ENCODE measurements at regions not wholly inside any gene's neighbourhood (a gene's known extent, or its start where the extent isn't known, plus 50 kb on each side); places are given as distances from the start of the nearest gene placed in this dataset.

GRCh38 chr10:10865303-10865702 is 152.4 kb upstream of the CELF2 start:
- DNase-seq, result no peak

GRCh38 chr10:10865913-10866312 is 151.8 kb upstream of the CELF2 start:
- no peak for DNase-seq

GRCh38 chr10:10869592-10869991 is 148.1 kb upstream of the CELF2 start:
- no peak for DNase-seq

- DNase-seq, result no peak
Observed at GRCh38 chr10:10870523-10871241, 147.0 kb upstream of the CELF2 start.

GRCh38 chr10:10871352-10871751 is 146.3 kb upstream of the CELF2 start:
- no peak for DNase-seq

GRCh38 chr10:10872035-10872673 is 145.5 kb upstream of the CELF2 start:
- no peak for DNase-seq

- no peak for DNase-seq
Observed at GRCh38 chr10:10872764-10873163, 144.9 kb upstream of the CELF2 start.

- DNase-seq, result no peak
Observed at GRCh38 chr10:10873289-10873688, 144.4 kb upstream of the CELF2 start.

- no peak for DNase-seq
Observed at GRCh38 chr10:10873915-10874314, 143.8 kb upstream of the CELF2 start.

GRCh38 chr10:10878963-10879362 is 138.7 kb upstream of the CELF2 start:
- DNase-seq, result no peak

- no peak for DNase-seq
Observed at GRCh38 chr10:10881117-10881813, 136.4 kb upstream of the CELF2 start.

GRCh38 chr10:10883737-10884136 is 133.9 kb upstream of the CELF2 start:
- no peak for DNase-seq

- DNase-seq, result no peak
Observed at GRCh38 chr10:10886861-10887531, 130.7 kb upstream of the CELF2 start.

- DNase-seq, result no peak
Observed at GRCh38 chr10:10891124-10892082, 126.3 kb upstream of the CELF2 start.

GRCh38 chr10:10892290-10892875 is 125.3 kb upstream of the CELF2 start:
- no peak for DNase-seq

- DNase-seq, result no peak
Observed at GRCh38 chr10:10897400-10897799, 120.3 kb upstream of the CELF2 start.

GRCh38 chr10:10901906-10902305 is 115.8 kb upstream of the CELF2 start:
- DNase-seq, result no peak

GRCh38 chr10:10902951-10903350 is 114.7 kb upstream of the CELF2 start:
- no peak for DNase-seq

- no peak for DNase-seq
Observed at GRCh38 chr10:10903620-10904019, 114.1 kb upstream of the CELF2 start.

GRCh38 chr10:10910634-10911033 is 107.0 kb upstream of the CELF2 start:
- DNase-seq, result no peak

- no peak for DNase-seq
Observed at GRCh38 chr10:10911035-10911434, 106.6 kb upstream of the CELF2 start.

- DNase-seq, result no peak
Observed at GRCh38 chr10:10911471-10911921, 106.2 kb upstream of the CELF2 start.
